DND-41 (cell line): ENCODE measurements at regions not wholly inside any gene's neighbourhood (a gene's known extent, or its start where the extent isn't known, plus 50 kb on each side); places are given as distances from the start of the nearest gene placed in this dataset.

Experiments
- CTCF ChIP-seq: IDR thresholded peaks from 2 replicates; pipeline ENCODE4 v1.5.1; 2012; ENCODE audit warnings: borderline replicate concordance, low read length, moderate library complexity, mild to moderate bottlenecking; ENCODE audit not compliant: poor library complexity, severe bottlenecking; ENCODE audit errors: extremely low read depth
- EZH2 ChIP-seq: IDR thresholded peaks from 3 replicates; pipeline ENCODE4 v1.6.1; 2012; ENCODE audit warnings: borderline replicate concordance, low read depth, mild to moderate bottlenecking, moderate library complexity, low read length, inconsistent platforms; ENCODE audit not compliant: severe bottlenecking

GRCh38 chr14:34348592-34348991 lies 113.4 kb downstream of the SPTSSA start:
- TF ChIP-seq CTCF (no peak), EZH2 (no peak)
